B cell (primary cell): ENCODE measurements at regions not wholly inside any gene's neighbourhood (a gene's known extent, or its start where the extent isn't known, plus 50 kb on each side); places are given as distances from the start of the nearest gene placed in this dataset.

ENCODE experiments used
- ATAC-seq: fragments of 200-7000 bp; cut with Tn5 transposase; one replicate; pipeline ENCODE4 v1.10.0; 2021; ENCODE audit warnings: low read depth, mild to moderate bottlenecking, moderate number of reproducible peaks, moderate library complexity
- CTCF ChIA-PET: fragments of 350-600 bp; sonication (Branson Sonifier 250); formaldehyde crosslinking; loops from one replicate; lab custom pipeline; 2021; ENCODE audit warnings: antibody characterized with exemption, inconsistent platforms; lab: Charles Lee
- POLR2A ChIA-PET: fragments of 350-600 bp; sonication (Branson Sonifier 250); formaldehyde crosslinking; loops from one replicate; lab custom pipeline; 2021; ENCODE audit warnings: antibody characterized with exemption; lab: Charles Lee
- DNase-seq: peaks from one replicate; pipeline ENCODE4 v3.0.0; 2013
- H2AFZ ChIP-seq: 2 replicates; pipeline ENCODE4 v1.6.1; 2012; ENCODE audit warnings: mild to moderate bottlenecking, low read depth, low read length; ENCODE audit not compliant: insufficient read depth, poor library complexity, severe bottlenecking
- H3K27ac ChIP-seq, 2 donors: 1 replicate in 1 of 2; 2 replicates in 1 of 2; pipeline ENCODE4 v1.5.1; 2012 to 2013; ENCODE audit warnings: low read length in 2 of 2, mild to moderate bottlenecking in 2 of 2, moderate library complexity in 1 of 2
- H3K27me3 ChIP-seq, 4 experiments: fragments of 200-600 bp in 1 of 4; sonication (generic) in 1 of 4; replicated peaks in 1 of 4; 1 replicate in 2 of 4; 2 replicates in 2 of 4; pipeline versions ENCODE4 v1.6.1 to v1.7.0; 2013 to 2016; ENCODE audit warnings: low read length in 3 of 4, mild to moderate bottlenecking in 2 of 4, mixed read lengths in 1 of 4, moderate library complexity in 1 of 4; ENCODE audit not compliant: insufficient read depth in 4 of 4, control insufficient read depth in 3 of 4; ENCODE audit errors: control extremely low read depth in 1 of 4
- H3K36me3 ChIP-seq, 2 experiments: replicated peaks in 1 of 2; 1 replicate in 1 of 2; 2 replicates in 1 of 2; pipeline versions ENCODE4 v1.6.1 to v1.7.1; 2013; ENCODE audit warnings: low read length in 1 of 2; ENCODE audit not compliant: insufficient read depth in 2 of 2, control insufficient read depth in 1 of 2; ENCODE audit errors: control extremely low read depth in 1 of 2, extremely low read depth in 1 of 2
- H3K4me1 ChIP-seq, 2 donors: fragments of 200-600 bp in 1 of 2; sonication (generic) in 1 of 2; 1 replicate in 1 of 2; 2 replicates in 1 of 2; pipeline versions ENCODE4 v1.5.1 to v1.6.1; 2013 to 2017; ENCODE audit warnings: low read length in 2 of 2; ENCODE audit not compliant: control insufficient read depth in 2 of 2, insufficient read depth in 2 of 2
- H3K4me2 ChIP-seq: replicated peaks from 2 replicates; pipeline ENCODE3; 2012; ENCODE audit warnings: mild to moderate bottlenecking, low read depth, low read length; ENCODE audit not compliant: poor library complexity, severe bottlenecking
- H3K4me3 ChIP-seq, 5 experiments: fragments of 200-600 bp in 1 of 5; sonication (generic) in 1 of 5; 1 replicate in 3 of 5; 2 replicates in 2 of 5; pipeline versions ENCODE4 v1.5.1 to v1.7.0; 2011 to 2016; ENCODE audit warnings: low read length in 4 of 5, mild to moderate bottlenecking in 4 of 5, low read depth in 2 of 5, control low read depth in 1 of 5, moderate library complexity in 1 of 5; ENCODE audit not compliant: insufficient read depth in 1 of 5; ENCODE audit errors: control extremely low read depth in 1 of 5, extremely low read depth in 1 of 5
- H3K79me2 ChIP-seq: fragments of 200-600 bp; sonication (generic); one replicate; pipeline ENCODE4 v1.6.0; 2016; ENCODE audit warnings: low read length; ENCODE audit not compliant: control insufficient read depth, insufficient read depth
- H3K9ac ChIP-seq: fragments of 200-600 bp; sonication (generic); 2 replicates; pipeline ENCODE4 v1.6.1; 2017; ENCODE audit warnings: mild to moderate bottlenecking, low read length, moderate library complexity
- H3K9me3 ChIP-seq, 3 donors: one replicate each; pipeline versions ENCODE4 v1.6.1 to v1.7.1; 2013; ENCODE audit warnings: low read length in 2 of 3; ENCODE audit not compliant: control insufficient read depth in 2 of 3, insufficient read depth in 1 of 3; ENCODE audit errors: control extremely low read depth in 1 of 3
- H4K20me1 ChIP-seq: 2 replicates; pipeline ENCODE4 v1.6.0; 2012; ENCODE audit warnings: mild to moderate bottlenecking, low read length; ENCODE audit not compliant: insufficient read depth, control insufficient read depth, poor library complexity, severe bottlenecking
- H3K27ac Mint-ChIP-seq: one replicate; pipeline ENCODE4 v1.8.0; 2021; ENCODE audit warnings: mixed read lengths
- H3K27me3 Mint-ChIP-seq: one replicate; pipeline ENCODE4 v1.8.0; 2021; ENCODE audit warnings: mixed read lengths
- H3K4me1 Mint-ChIP-seq: one replicate; pipeline ENCODE4 v1.8.0; 2021; ENCODE audit warnings: mixed read lengths
- H3K4me3 Mint-ChIP-seq: one replicate; pipeline ENCODE4 v1.8.0; 2021; ENCODE audit warnings: mixed read lengths
- H3K9me3 Mint-ChIP-seq: one replicate; pipeline ENCODE4 v1.8.0; 2022; ENCODE audit warnings: mixed read lengths; ENCODE audit not compliant: insufficient read depth
- EZH2 ChIP-seq: IDR thresholded peaks from 2 replicates; pipeline ENCODE4 v1.6.1; 2012; ENCODE audit warnings: borderline replicate concordance, low read depth, mild to moderate bottlenecking, moderate library complexity, low read length; ENCODE audit not compliant: insufficient read depth, poor library complexity, severe bottlenecking
- WGBS: methylation state at CpG from one replicate; pipeline ENCODE4 v1.1.5; 2013; ENCODE audit warnings: missing lambda C conversion rate; ENCODE audit not compliant: insufficient coverage; 5-methylcytosine and 5-hydroxymethylcytosine counted together
- intact Hi-C: fragments of 100-400 bp; cut with micrococcal nuclease; formaldehyde crosslinking; loops from one replicate; pipeline ENCODE4 v1.10.0; 2022
- TF ChIP-seq, protein P1 (sequence below): fragments of 200-600 bp; IDR thresholded peaks from one replicate; pipeline ENCODE4 v1.8.0; 2022; ENCODE audit warnings: antibody characterized with exemption, mild to moderate bottlenecking

DNA sequence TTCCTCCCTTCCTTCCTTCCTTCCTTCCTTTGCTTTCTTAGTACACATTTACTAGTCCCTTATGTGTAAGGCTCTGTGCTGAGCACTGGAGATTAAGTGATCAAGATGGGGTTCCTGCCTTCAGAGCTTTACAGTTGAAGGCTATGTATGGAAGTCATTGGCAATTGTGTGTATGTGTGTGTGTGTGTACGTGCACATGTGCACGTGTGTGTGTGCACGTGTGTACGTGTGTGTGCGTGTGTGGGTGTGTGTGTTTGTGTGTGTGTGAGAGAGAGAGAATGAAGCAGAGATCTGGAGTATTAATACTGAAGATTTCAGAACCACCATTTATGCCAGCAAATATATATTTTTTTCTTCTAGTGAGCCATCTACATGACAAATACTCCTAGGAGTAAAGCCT lies 184.9 kb upstream of the NFIB start:
- WGBS = 100% methylated on average over 1 of the region's 5 CpGs
- H3K4me3 Mint-ChIP-seq = no peak overlapping the region
- TF ChIP-seq, protein P1, sequence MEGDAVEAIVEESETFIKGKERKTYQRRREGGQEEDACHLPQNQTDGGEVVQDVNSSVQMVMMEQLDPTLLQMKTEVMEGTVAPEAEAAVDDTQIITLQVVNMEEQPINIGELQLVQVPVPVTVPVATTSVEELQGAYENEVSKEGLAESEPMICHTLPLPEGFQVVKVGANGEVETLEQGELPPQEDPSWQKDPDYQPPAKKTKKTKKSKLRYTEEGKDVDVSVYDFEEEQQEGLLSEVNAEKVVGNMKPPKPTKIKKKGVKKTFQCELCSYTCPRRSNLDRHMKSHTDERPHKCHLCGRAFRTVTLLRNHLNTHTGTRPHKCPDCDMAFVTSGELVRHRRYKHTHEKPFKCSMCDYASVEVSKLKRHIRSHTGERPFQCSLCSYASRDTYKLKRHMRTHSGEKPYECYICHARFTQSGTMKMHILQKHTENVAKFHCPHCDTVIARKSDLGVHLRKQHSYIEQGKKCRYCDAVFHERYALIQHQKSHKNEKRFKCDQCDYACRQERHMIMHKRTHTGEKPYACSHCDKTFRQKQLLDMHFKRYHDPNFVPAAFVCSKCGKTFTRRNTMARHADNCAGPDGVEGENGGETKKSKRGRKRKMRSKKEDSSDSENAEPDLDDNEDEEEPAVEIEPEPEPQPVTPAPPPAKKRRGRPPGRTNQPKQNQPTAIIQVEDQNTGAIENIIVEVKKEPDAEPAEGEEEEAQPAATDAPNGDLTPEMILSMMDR = no peak
- no peak for TF ChIP-seq EZH2
- ChIA-PET POLR2A (no interaction called here), CTCF (no interaction called here)
- Histone ChIP-seq H3K4me3 (no peak overlapping the region), H3K4me2 (no peak overlapping the region), H3K9ac (no peak overlapping the region), H3K79me2 (no peaks in the 10 kb centered on the region), H3K9me3 (no peaks in the 10 kb centered on the region), H3K4me1 (no peaks in the 10 kb centered on the region), H3K27ac (no peak overlapping the region), H4K20me1 (no peaks in the 10 kb centered on the region), H2AFZ (no peak overlapping the region), H3K36me3 (no peaks in the 10 kb centered on the region), H3K27me3 (no peaks in the 10 kb centered on the region)
- H3K4me1 Mint-ChIP-seq = no peaks in the 10 kb centered on the region
- ATAC-seq = no peak
- intact Hi-C loops = no loop called here
- H3K9me3 Mint-ChIP-seq = no peaks in the 10 kb centered on the region
- peaks cover 6% of the 10 kb centered on the region for H3K27me3 Mint-ChIP-seq
- H3K27ac Mint-ChIP-seq = no peak overlapping the region
- DNase-seq = no peak

- Mint-ChIP-seq H3K4me1 (no peaks in the 10 kb centered on the region), H3K27me3 (peaks cover 6% of the 10 kb centered on the region), H3K9me3 (no peaks in the 10 kb centered on the region), H3K4me3 (no peak overlapping the region), H3K27ac (no peak overlapping the region)
- CTCF ChIA-PET = no interaction called here
- H4K20me1 ChIP-seq = no peaks in the 10 kb centered on the region
- no peaks in the 10 kb centered on the region for H3K27me3 ChIP-seq
- no peak overlapping the region for H2AFZ ChIP-seq
- no peaks in the 10 kb centered on the region for H3K9me3 ChIP-seq
- no peak for TF ChIP-seq EZH2
- TF ChIP-seq, protein P1 = no peak
- DNase-seq = no peak
- no peak for ATAC-seq
- H3K4me3 ChIP-seq = no peak overlapping the region
- POLR2A ChIA-PET = no interaction called here
- H3K4me1 ChIP-seq = no peaks in the 10 kb centered on the region
- H3K79me2 ChIP-seq = no peaks in the 10 kb centered on the region
- WGBS = no CpG with 5 or more reads among the region's 1 CpG
- no peaks in the 10 kb centered on the region for H3K36me3 ChIP-seq
- no peak overlapping the region for H3K9ac ChIP-seq
- intact Hi-C loops = no loop called here
- H3K4me2 ChIP-seq = no peak overlapping the region
- H3K27ac ChIP-seq = no peak overlapping the region
These were observed 183.5 kb upstream of the NFIB start for GRCh38 chr9:14497476-14497875.
